Endothelial cell of umbilical vein (primary cell): ENCODE measurements at regions not wholly inside any gene's neighbourhood (a gene's known extent, or its start where the extent isn't known, plus 50 kb on each side); places are given as distances from the start of the nearest gene placed in this dataset.

Experiments used
- BruUV-seq: library from RNA; stranded (reverse); fragments of 400-500 nt; replicated peaks from 2 replicates; lab custom pipeline; 2021; lab: Mats Ljungman, UMichigan
- CTCF ChIA-PET: fragments of 300-600, 350-600 bp; sonication (Branson Sonifier 250); formaldehyde crosslinking; loops from one replicate; lab custom pipeline; 2021; ENCODE audit warnings: antibody characterized with exemption, inconsistent platforms; lab: Charles Lee
- POLR2A ChIA-PET: fragments of 300-600, 350-600 bp; sonication (Branson Sonifier 250); formaldehyde crosslinking; loops from one replicate; lab custom pipeline; 2021; ENCODE audit warnings: antibody characterized with exemption, inconsistent platforms; lab: Charles Lee
- DNase-seq: peaks from one replicate; pipeline ENCODE4 v3.0.0-alpha.2; 2011; ENCODE audit warnings: low read depth, low spot score
- FAIRE-seq: peaks from 2 replicates; lab custom pipeline; 2011; peaks lifted over from hg19 to GRCh38; lab: Jason Lieb, UNC
- H2AFZ ChIP-seq: 2 replicates; pipeline ENCODE4 v1.6.0; 2012; ENCODE audit warnings: low read depth, low read length, control low read depth, inconsistent platforms
- H3K27ac ChIP-seq: 2 replicates; pipeline ENCODE4 v1.5.1; 2011; ENCODE audit warnings: low read depth, mild to moderate bottlenecking, control low read depth, low read length, moderate library complexity; ENCODE audit not compliant: insufficient read depth
- H3K27me3 ChIP-seq, 2 experiments: 2 replicates each; pipeline versions ENCODE4 v1.6.0 to v1.6.1; 2011; ENCODE audit warnings: low read length in 2 of 2, mixed read lengths in 1 of 2; ENCODE audit not compliant: control insufficient read depth in 2 of 2, insufficient read depth in 2 of 2
- H3K36me3 ChIP-seq, 2 experiments: 2 replicates in 1 of 2; 3 replicates in 1 of 2; pipeline ENCODE4 v1.5.1; 2011; ENCODE audit warnings: low read length in 2 of 2, mild to moderate bottlenecking in 1 of 2, moderate library complexity in 1 of 2; ENCODE audit not compliant: control insufficient read depth in 2 of 2, insufficient read depth in 2 of 2; ENCODE audit errors: extremely low read depth in 1 of 2
- H3K4me1 ChIP-seq: 3 replicates; pipeline ENCODE4 v1.5.1; 2011; ENCODE audit warnings: mild to moderate bottlenecking, low read length; ENCODE audit not compliant: control insufficient read depth, insufficient read depth; ENCODE audit errors: extremely low read depth
- H3K4me2 ChIP-seq: 2 replicates; pipeline ENCODE4 v1.6.1; 2011; ENCODE audit warnings: low read length, control low read depth, mixed read lengths; ENCODE audit not compliant: insufficient read depth
- H3K4me3 ChIP-seq, 3 experiments: fragments of 200-600 bp in 1 of 3; sonication (generic), shearing (Covaris generic) in 1 of 3; replicated peaks in 1 of 3; 2 replicates each; pipeline ENCODE4 v1.5.1; 2011 to 2016; ENCODE audit warnings: control low read depth in 3 of 3, low read length in 3 of 3, mild to moderate bottlenecking in 2 of 3, inconsistent platforms in 1 of 3, low read depth in 1 of 3, moderate library complexity in 1 of 3; ENCODE audit not compliant: insufficient read depth in 1 of 3
- H3K79me2 ChIP-seq: 2 replicates; pipeline ENCODE4 v1.6.0; 2012; ENCODE audit warnings: low read length, inconsistent platforms; ENCODE audit not compliant: control insufficient read depth, insufficient read depth
- H3K9ac ChIP-seq: replicated peaks from 2 replicates; pipeline ENCODE3; 2011; ENCODE audit warnings: low read length, control low read depth; ENCODE audit not compliant: insufficient read depth; ENCODE audit errors: extremely low read depth
- H3K9me1 ChIP-seq: replicated peaks from 3 replicates; pipeline ENCODE4 v1.6.0; 2011; ENCODE audit warnings: mild to moderate bottlenecking, low read length; ENCODE audit not compliant: control insufficient read depth, insufficient read depth; ENCODE audit errors: extremely low read depth
- H3K9me3 ChIP-seq: replicated peaks from 2 replicates; pipeline ENCODE4 v1.5.1; 2012; ENCODE audit warnings: low read length, inconsistent platforms; ENCODE audit not compliant: control insufficient read depth, insufficient read depth
- H4K20me1 ChIP-seq: replicated peaks from 2 replicates; pipeline ENCODE3; 2011; ENCODE audit warnings: mild to moderate bottlenecking, low read length; ENCODE audit not compliant: control insufficient read depth, insufficient read depth; ENCODE audit errors: extremely low read depth
- CTCF ChIP-seq, 2 donors: IDR thresholded peaks; 1 replicate in 1 of 2; 2 replicates in 1 of 2; pipeline ENCODE4 v1.5.1; 2011; ENCODE audit warnings: low read length in 2 of 2, mild to moderate bottlenecking in 2 of 2, moderate library complexity in 2 of 2, control low read depth in 1 of 2, inconsistent platforms in 1 of 2, low read depth in 1 of 2; ENCODE audit not compliant: insufficient read depth in 1 of 2; ENCODE audit errors: extremely low read depth in 1 of 2
- EZH2 ChIP-seq: IDR thresholded peaks from 2 replicates; pipeline ENCODE4 v1.6.1; 2012; ENCODE audit warnings: borderline replicate concordance, low read depth, mild to moderate bottlenecking, moderate library complexity, low read length, inconsistent platforms; ENCODE audit not compliant: severe bottlenecking
- FOS ChIP-seq: IDR thresholded peaks from 2 replicates; pipeline ENCODE4 v1.6.1; 2011; ENCODE audit warnings: mild to moderate bottlenecking, low read length, moderate library complexity, borderline replicate concordance; ENCODE audit not compliant: insufficient read depth
- GATA2 ChIP-seq: IDR thresholded peaks from 2 replicates; pipeline ENCODE4 v1.7.0; 2011; ENCODE audit warnings: low read depth, mild to moderate bottlenecking, moderate library complexity, mixed read lengths, low read length; ENCODE audit not compliant: insufficient read length, insufficient read depth
- JUN ChIP-seq: IDR thresholded peaks from 2 replicates; pipeline ENCODE4 v1.6.1; 2011; ENCODE audit warnings: borderline replicate concordance, low read depth; ENCODE audit not compliant: insufficient read length, insufficient read depth
- MYC ChIP-seq: IDR thresholded peaks from one replicate; pipeline ENCODE4 v1.6.1; 2011; ENCODE audit warnings: mild to moderate bottlenecking, low read depth, low read length
- POLR2AphosphoS5 ChIP-seq: IDR thresholded peaks from 2 replicates; pipeline ENCODE4 v1.6.1; 2012; ENCODE audit warnings: low read depth, mild to moderate bottlenecking, control low read depth, low read length, moderate library complexity; ENCODE audit not compliant: insufficient read depth
- dilution Hi-C: fragments of 300-500 bp; cut with MboI; formaldehyde crosslinking; loops from one replicate; pipeline ENCODE4 v1.15.0; 2019; ENCODE audit warnings: low sequenced_read_pairs; ENCODE audit not compliant: extremely low pct_ligation_motif_present
- intact Hi-C: fragments of 100-400 bp; cut with micrococcal nuclease; formaldehyde crosslinking; loops from one replicate; pipeline ENCODE4 v1.10.0; 2022
- TF ChIP-seq, protein P1 (sequence below): IDR thresholded peaks from 2 replicates; pipeline ENCODE4 v1.6.1; 2011; ENCODE audit not compliant: insufficient read depth, insufficient read length

DNA sequence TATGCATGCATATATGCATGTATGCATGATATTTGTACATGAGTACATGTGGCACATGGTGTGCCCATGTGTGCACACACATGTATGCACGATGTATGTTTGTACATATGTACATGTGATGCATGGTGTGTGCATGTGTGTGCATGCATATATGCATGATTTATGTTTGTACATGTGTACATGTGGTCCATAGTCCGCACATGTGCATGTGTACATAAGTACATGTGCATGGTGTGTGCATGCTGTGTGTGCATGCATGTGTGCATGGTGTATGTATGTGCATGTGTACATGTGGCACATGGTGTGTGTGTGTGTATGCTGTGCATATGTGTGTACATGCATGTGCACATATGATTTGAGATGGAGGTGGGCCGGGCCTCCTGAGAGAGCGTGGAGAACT lies 384.2 kb downstream of the TYW1 start:
- Histone ChIP-seq H3K9me1 (no peaks in the 10 kb centered on the region), H2AFZ (no peak overlapping the region), H3K4me3 (no peak overlapping the region), H4K20me1 (no peaks in the 10 kb centered on the region), H3K79me2 (no peaks in the 10 kb centered on the region), H3K4me1 (no peaks in the 10 kb centered on the region), H3K9ac (no peak overlapping the region), H3K27ac (no peak overlapping the region), H3K36me3 (no peaks in the 10 kb centered on the region), H3K4me2 (no peak overlapping the region), H3K27me3 (no peaks in the 10 kb centered on the region), H3K9me3 (no peaks in the 10 kb centered on the region)
- no peak for DNase-seq
- intact Hi-C loops (no loop called here), dilution Hi-C loops (no loop called here)
- ChIA-PET CTCF (no interaction called here), POLR2A (no interaction called here)
- TF ChIP-seq, protein P1, sequence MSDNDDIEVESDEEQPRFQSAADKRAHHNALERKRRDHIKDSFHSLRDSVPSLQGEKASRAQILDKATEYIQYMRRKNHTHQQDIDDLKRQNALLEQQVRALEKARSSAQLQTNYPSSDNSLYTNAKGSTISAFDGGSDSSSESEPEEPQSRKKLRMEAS = peak; percentile 70
- TF ChIP-seq POLR2AphosphoS5 (no peak), GATA2 (no peak)
- no TSS peak for BruUV-seq
- FAIRE-seq = no peak

DNA sequence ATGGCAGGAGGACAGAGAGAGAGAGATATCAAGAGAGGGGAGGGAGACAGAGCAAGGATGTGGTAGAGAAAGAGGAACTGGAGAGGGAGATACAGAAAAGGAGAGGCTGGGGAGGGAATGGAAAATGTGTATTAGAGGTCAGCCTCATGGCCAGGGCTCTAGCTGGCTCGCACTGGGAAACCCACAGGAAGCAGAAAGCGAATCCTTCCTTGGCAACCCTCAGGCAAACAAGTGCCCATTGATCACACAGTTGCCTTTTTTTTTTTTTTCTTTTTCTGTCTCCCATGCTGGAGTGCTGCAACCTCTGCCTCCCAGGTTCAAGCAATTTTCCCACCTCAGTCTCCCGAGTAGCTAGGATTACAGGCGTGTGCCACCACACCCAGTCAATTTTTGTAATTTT lies 391.2 kb downstream of the TYW1 start:
- H3K4me2 ChIP-seq = no peak overlapping the region
- intact Hi-C loops = no loop called here

More for the DNA sequence above, 391.2 kb downstream of the TYW1 start:
- Histone ChIP-seq H3K4me1 (no peaks in the 10 kb centered on the region), H3K4me3 (no peak overlapping the region), H3K79me2 (no peaks in the 10 kb centered on the region), H3K9me1 (no peaks in the 10 kb centered on the region), H3K9ac (no peak overlapping the region), H3K9me3 (no peaks in the 10 kb centered on the region), H4K20me1 (no peaks in the 10 kb centered on the region), H2AFZ (no peak overlapping the region), H3K36me3 (no peaks in the 10 kb centered on the region), H3K27ac (no peak overlapping the region), H3K27me3 (no peaks in the 10 kb centered on the region)
- dilution Hi-C loops = no loop called here
- TF ChIP-seq FOS = no peak
- TF ChIP-seq JUN = no peak
- TF ChIP-seq MYC = no peak
- TF ChIP-seq POLR2AphosphoS5 = no peak
- TF ChIP-seq CTCF (IDR thresholded peaks at IDR 0.05; ENCODE audit: extremely low read depth in 1 of 2, insufficient read depth in 1 of 2, low read depth in 1 of 2, low read length in 2 of 2) = no peak
- no peak for TF ChIP-seq EZH2
- ChIA-PET CTCF (no interaction called here), POLR2A (no interaction called here)
- FAIRE-seq = no peak
- no TSS peak for BruUV-seq
- no peak for DNase-seq
